ENCODE measurements at regions not wholly inside any gene's neighbourhood (a gene's known extent, or its start where the extent isn't known, plus 50 kb on each side); places are given as distances from the start of the nearest gene placed in this dataset.

GRCh38 chr22:48979482-48979881 lies 848.2 kb downstream of the BRD1 start:
- no peak for DNase-seq

- DNase-seq: no peak
Observed at GRCh38 chr22:48976556-48977535, 850.8 kb downstream of the BRD1 start.

DNA sequence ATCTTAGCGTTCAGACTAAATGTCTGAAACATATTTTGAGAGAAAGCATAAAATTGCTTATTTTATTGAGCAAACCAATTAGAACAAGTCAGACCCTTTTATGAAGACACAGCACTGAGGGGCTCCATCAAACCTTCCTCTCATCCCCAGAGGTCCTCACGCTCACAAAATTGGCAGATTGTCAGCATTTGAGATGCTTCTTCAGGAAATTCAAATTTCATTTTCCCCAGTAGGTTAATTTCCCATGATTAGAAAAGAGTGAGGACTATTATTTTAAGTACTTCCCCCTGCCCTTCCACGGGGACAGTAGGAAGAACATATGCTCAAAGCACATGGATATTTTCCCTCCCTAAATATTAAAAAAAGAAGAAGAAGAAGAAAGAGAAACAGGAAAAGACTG lies 851.8 kb downstream of the BRD1 start:
- DNase-seq: no peak

GRCh38 chr22:48975316-48975741 lies 852.3 kb downstream of the BRD1 start:
- DNase-seq: no peak

GRCh38 chr22:48974443-48975315 lies 853.0 kb downstream of the BRD1 start:
- no peak for DNase-seq

DNA sequence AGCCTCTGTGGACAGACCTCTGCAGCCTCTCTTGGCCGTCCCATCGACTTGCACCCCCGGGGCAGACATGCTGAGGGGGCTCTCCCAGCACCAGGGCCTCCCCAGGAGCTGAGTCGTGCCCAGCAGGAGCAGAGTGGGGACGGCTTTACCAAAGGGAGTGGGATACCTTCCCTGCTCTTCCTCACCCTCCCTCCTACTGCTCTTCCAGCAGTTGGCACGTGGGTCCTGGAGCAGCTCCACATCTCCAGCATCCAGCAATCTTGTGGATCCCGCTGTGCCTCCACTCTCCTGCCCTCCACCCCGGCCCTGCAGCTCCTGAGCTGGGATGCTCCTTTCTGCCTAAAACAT lies 854.0 kb downstream of the BRD1 start:
- DNase-seq: no peak

GRCh38 chr22:48972979-48973693 lies 854.5 kb downstream of the BRD1 start:
- DNase-seq: no peak

- DNase-seq: no peak
Observed at GRCh38 chr22:48968201-48968959, 859.3 kb downstream of the BRD1 start.

DNA sequence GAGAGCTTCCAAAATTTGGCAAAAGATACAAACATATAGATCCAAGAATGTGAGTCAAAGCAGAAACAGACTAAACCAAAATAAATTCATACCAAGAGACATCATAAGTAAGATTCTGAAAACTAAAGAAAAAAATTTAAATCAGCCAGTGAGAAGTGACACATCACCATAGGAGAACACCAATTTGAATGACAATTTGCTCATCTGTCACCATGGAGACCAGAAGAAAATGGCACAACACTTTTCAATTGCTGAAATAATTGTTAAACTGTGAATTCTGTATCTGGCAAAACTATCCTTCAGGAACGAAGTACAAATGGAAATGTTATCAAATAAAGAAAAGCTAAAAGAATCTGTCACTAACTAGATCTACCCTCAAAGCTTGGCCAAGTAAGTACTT lies 864.3 kb downstream of the BRD1 start:
- DNase-seq: no peak

GRCh38 chr22:48961705-48962104 lies 866.0 kb downstream of the BRD1 start:
- DNase-seq: no peak

DNA sequence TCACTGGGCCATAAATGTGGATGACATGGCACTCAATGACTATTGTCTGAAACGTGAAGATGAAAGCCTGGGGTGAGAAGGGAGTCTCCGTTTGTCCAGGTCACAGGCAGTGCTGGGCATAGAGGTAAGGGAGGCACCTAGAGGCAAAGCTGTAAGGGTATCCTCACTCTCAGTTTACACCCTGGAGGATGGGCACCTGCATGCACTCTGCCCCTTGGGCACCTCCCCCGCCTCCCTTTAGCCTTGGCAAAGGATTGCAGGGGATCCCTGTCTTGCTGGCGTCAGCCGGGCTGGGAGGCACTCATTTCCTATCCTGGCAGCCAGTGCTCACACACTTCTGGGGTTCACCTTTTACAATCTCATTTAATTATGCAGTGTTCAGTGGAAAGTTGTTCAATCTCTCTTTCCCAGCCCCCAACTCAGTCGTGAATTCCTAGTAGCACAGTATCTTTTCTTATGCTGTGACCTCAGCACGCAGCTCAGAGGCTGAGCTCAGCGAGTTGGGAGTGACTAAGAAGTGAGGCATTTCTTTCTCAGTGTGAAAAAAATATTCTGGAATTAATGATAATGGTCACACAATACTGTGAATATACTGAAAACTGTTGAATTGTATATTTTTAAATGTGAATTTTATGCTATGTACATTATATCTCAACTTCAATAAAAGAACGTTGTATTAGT lies 866.6 kb downstream of the BRD1 start:
- no peak for DNase-seq

GRCh38 chr22:48960576-48960975 lies 867.1 kb downstream of the BRD1 start:
- no peak for DNase-seq

DNA sequence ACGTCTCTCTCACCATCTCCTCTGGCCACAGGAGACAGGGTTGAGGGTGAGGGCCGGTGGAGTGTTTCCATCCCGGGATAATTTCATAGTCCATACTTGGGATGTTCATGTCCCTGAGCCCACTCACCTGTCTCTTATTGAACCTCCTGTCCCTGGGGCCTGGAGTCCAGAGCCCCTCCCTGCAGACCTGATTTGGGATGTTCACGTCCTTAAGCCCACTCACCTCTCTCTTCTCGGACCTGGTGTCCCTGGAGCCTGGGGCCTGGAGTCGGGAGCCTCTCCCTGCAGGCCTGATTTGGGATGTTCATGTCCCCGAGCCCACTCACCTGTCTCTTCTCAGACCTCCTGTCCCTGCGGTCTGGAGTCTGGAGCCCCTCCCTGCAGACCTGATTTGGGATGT lies 868.2 kb downstream of the BRD1 start:
- DNase-seq: no peak

DNA sequence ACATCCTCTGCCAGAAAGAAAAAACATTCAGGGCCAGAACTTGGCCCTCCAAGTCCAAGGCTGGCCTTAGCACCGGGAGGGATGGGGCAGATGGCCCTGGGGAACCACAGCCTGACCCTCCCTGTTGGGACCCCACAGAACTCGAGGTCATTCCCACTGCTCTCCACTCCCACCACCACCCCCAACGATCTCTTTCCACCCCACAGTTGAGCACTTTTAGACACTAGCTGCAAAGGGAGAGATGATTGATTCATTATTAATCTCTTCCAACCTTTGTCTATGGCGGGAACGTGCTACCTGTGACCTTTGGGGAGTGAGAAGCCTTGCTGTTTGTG lies 869.7 kb downstream of the BRD1 start:
- DNase-seq: no peak

DNA sequence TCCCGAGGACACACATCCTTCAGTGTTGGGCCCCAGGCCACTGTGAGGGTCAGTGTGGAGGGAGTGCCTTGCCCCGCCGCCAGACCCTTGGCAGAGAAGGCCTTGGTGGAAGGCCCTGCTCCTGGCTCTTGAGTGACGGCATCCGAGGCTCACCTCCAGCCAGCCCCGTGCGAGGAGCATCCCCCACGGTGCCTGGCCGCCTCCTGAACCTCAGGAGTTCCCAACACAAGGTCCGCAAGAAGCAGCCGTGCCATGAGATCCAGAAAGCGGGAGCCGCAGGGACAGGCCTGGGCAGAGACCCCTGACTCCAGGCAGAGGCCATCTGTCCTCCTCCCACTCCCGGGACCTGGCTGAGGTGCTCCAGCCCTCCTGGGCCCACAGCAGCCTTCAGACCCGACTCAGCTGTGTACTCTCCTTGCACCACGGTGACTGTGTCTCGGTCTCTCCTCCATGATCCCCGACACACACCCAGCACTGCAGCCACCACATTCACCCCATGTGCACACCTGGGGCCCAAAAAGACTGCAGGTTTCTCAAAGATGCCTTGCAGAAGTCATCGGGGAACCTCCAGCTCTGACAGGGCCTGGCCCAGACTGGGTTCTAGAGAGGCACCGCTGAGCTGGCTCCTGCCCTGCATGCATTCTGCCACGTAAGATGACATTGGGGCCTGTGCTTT lies 870.2 kb downstream of the BRD1 start:
- no peak for DNase-seq

- no peak for DNase-seq
Observed at GRCh38 chr22:48955351-48956311, 872.0 kb downstream of the BRD1 start.

- DNase-seq: no peak
Observed at GRCh38 chr22:48954781-48955311, 872.8 kb downstream of the BRD1 start.

GRCh38 chr22:48953830-48954229 lies 873.8 kb downstream of the BRD1 start:
- no peak for DNase-seq

- no peak for DNase-seq
Observed at GRCh38 chr22:48953103-48953720, 874.5 kb downstream of the BRD1 start.
